ENCODE measurements at regions not wholly inside any gene's neighbourhood (a gene's known extent, or its start where the extent isn't known, plus 50 kb on each side); places are given as distances from the start of the nearest gene placed in this dataset.
A peak's percentile ranks its signal among the peaks of the same experiment; 100 is the strongest.

DNA sequence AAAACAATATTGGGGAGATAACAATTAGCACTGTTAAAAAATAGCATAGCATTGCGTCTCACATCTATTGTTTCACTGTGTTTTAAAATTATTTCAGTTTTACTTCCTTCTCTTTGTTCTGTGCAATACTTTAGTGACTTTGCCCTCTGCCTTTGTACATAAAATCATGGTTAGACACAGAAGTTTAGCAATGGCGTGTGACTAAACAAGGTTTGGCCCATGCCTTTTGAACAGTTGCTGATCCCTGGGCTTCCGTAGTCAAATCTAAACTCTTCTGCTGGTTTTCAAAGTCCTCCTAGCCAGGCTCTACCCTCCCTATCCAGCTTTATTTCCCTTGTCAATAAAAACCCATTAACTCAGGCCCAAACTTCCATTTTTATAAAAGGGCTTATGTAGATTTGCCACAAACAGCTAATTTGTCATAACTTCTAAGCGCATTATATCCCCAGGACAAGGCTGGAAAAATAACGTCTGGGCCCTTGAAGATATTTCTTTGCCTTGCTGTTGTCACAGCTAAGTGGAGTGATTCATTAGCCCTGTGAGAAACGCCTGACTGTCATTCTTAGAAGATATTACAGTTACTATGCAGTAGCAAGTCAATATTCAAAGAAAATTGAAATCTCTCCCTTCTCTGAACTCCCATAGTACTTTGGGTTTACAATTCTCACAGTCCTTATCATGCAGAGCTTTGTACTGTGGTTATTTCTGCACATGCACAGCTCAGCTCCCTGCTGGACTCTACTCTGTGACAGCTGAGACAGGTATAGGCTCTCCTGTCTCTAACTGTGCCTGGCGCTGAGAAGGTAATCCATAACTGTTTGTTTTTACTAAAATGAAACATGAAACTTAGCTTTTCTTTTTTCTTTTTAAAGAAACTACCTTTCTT, 123.4 kb upstream of the SLC24A5 start:
- DNase-seq (ENCODE audit: low spot score): no peak

DNA sequence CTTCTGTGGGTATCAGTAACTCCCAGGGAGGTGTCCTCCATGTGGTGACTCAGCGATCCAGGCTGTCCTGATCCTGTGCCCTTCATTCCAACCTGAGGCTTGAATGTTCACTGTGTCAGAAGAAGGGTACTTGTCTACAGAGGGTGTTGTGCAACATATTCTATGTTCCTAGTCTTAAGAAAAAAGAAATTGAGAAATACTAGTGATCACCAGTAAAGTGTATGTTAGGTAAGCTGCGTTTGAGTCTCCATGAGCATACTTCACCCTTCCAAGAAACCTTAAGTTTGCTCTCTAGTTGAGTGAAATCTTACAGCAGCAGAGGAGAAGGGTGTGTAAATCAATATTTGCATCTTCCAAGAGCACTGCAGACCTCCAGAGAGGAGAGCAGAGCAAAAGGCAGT, 122.2 kb upstream of the SLC24A5 start:
- DNase-seq (ENCODE audit: low spot score): no peak

DNA sequence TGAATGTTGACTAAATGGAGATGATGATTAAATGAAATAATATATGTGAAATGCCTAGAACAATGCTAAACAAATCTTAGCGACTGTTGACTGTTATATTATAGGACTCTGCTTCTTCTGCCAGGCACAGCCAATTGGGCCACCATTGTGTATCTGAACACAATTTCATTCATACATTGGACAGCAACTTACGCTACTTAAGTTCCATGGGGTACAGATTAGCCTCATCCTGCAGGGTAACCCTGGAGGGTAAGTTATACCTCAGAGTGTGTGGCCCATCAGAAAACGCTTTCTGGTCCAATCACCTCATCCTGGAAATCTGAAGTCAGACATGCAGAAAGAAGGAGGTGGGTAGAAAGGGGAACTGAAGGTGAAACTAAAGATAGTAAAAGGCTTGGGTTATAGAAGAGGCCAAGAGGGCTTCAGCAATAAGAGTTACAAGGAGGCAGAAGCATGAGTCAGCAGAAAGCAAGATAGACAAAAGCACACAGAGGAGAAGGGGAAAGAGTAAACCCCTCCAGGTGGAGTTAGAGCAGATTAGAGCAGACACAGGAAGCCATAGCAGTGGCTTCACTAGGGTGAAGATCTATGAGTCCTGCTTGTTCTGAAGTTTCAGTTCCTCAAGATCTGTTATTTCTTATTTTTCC, 119.3 kb upstream of the SLC24A5 start:
- DNase-seq (ENCODE audit: low spot score): no peak

DNA sequence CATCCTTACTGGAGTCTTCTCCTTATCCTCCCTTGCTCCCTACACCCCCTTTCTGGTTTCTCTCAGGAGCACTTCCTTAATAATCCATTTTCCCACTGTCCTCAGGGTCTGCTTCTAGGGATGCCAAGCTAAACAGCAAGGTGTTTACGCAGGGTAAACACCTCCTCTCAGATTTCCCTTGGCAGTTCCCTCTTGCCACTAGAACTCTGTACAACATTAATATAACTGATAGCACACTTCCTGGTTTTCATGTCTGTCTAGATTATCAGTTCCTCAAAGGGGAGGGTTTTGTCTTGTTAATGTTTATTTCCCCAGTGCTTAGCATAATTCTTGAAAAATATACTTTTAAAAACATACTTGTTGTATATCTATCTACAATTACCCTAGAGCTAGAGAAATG, 118.0 kb upstream of the SLC24A5 start:
- no peak for DNase-seq (ENCODE audit: low spot score)

DNA sequence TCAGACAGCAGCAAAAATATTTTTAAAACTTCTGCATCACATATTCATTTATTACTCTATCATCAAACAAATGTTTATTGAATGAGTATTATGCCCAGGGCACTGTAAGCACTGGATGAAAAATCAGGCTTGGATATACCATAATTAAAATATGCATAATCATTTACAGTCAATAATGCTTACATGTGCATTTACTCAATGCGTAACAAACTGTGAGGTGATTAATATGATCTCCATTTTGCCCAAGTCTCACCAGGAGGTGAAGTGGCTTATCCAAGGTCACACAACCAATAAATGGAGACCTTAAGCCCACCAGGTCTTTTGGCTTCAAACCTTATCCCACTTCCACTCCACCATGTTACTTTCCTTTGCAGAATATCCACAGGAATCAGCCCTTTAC, 117.3 kb upstream of the SLC24A5 start:
- DNase-seq (ENCODE audit: low spot score): no peak

DNA sequence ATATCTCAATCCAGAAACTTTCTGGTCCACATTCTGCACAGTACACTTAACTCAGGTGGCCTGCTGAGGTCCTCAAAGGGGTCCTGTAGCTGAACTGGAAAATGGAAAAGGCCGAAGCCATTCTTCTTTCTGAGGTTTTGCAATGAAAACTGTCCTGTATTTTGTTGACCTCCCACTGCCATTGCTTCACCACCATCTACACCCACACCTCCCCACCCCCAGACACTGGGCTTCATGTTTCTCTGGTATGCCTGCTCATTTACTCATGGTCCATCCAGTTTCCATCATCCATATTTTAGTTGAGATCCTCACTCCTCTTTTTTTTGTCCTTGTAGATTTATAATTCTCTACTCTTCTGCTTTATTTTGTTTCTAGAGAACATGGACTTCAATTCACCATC, 115.7 kb upstream of the SLC24A5 start:
- DNase-seq (ENCODE audit: low spot score): no peak

DNA sequence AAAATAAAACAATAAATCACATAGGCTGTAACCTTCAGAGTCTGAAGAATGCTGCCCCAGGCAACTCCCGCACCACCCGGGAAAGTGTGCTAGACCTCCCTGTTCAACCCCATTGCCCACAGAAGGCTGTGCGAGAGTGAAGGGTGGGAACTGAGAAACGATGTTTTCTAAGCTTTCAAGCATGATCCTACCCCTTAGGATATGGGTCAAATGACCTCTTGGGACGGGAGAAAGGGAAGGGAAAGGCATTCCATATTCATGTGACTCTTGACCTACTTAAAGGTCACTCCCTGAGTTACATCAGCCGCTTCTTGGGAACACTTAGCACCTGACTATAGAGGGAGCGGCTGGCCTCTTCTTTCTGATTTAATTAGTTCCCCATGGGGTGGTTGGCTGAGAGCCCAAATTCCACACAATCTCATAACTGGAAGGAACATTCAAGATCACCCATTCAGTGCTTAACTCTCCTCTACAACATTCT, 114.7 kb upstream of the SLC24A5 start:
- peak; percentile 2 for DNase-seq (ENCODE audit: low spot score)

DNA sequence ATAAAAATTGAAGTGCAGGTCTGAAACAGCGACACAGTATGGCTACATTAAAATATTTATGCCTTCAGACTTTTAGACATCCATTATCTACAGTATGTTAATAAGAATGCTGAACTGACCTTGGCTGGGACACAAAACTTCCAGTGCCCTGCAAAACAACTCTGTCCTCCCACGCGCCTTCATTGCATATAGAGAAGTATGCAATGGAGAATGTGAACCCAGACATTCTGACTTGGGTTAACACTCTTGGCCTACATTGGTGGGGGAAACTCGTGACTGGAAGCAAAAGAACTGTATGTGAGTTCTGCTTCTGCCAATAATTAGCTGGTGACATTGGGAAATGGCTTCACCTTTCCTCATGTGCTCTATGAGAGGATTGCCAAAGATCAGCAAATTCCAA, 110.5 kb upstream of the SLC24A5 start:
- DNase-seq (ENCODE audit: low spot score): no peak

DNA sequence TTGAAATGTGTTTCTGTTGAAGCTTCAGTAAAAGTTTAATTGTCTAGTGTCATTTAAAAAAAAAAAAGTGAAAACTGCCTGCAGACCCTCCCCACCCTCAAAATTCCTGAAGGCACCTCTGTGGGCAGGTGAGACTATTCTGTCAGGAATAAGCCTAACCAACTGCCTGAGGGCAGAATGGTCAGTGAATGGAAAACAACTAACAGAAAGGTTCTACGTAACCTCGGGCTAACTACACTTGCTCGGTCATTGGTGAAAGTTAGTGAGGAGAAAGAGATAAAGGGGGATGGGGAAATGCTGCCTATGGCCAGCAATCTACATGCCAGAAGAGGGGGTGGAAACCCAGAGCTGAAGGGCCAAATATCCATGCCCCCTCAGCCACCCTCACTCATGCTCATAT, 108.6 kb upstream of the SLC24A5 start:
- DNase-seq (ENCODE audit: low spot score): no peak

DNA sequence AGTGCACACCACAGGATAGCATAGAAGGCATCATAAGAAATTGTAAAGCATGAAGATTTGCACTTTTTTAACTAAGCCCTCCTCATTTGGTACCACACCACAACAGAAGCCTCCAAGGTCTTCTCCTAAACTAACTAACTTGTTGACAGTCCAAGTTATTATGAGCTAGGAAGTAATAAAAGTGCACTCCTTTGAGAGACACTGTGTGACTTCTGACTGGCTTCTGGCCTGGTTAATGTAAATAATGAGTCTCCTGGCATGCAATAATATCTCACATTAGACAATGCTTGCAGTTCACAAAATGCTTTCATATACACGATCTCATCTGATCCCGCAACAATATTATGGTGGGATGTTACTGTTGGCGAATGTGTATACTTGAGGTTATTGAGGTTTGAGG, 103.9 kb upstream of the SLC24A5 start:
- DNase-seq (ENCODE audit: low spot score): no peak

DNA sequence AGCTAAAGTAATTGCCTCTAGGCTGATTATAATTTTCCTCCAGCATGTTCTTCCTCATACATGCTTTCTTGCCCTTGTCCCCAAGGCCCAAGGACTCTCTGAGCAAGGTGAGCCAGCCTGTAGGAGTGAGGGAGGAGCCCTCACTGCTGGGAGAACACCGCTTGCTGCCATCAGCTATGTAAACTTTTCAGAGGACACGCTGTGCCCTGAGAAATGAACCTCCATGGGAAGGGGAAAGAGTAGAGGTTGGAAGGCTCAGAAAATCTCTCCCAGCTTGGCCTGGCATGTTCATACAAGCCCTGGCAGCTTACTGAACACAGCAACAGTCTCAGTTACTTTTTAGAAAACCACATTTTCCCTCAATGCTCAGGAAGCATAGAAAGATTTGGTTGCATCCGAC, 103.0 kb upstream of the SLC24A5 start:
- DNase-seq (ENCODE audit: low spot score): no peak

DNA sequence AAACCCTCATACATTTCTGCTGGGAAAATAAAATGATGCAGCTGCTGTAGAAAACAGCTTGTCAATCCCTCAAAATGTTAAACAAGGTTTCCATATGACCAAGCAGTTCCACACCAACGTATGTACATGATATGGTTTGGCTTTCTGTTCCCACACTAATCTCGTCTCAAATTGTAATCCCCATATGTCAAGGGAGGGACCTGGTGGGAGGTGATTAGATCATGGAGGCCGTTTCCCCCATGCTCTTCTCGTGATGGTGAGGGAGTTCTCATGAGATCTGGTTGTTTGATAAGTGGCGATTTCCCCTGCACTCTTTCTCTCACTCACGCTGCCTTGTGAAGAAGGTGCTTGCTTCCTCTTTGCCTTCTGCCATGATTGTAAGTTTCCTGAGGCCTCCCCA, 100.6 kb upstream of the SLC24A5 start:
- DNase-seq (ENCODE audit: low spot score): no peak

DNA sequence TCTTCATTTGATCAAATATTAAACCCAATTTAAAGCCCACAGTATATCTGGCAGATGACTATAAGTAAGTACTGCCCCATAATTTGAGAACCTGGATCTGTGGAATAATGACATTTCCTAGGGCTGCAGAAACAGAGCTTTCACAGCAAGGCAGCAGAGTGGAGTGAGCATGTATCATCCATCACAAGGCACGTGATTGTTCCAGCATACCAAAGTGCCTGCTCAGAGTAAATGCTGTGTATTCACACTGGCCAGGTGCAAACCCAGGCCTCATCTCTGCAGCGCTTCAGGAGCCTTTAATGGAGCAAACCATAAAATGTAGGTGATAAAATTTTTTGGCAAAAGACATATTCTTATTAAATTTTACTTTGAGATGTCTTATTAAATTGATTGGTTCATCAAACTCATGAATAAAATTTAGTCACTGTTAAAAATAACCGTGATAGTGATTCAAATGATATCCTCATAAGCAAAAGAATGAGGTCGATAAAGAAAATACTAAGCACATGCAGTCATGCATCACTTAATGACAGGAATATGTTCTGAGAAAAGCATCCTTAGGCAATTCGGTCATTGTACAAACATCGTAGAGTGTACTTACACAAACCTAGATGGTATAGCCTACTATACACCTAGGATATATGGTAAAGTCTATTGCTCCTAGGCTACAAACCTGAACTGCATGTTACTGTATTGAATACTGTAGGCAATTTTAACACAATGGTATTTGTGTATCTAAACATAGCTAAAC, 99.3 kb upstream of the SLC24A5 start:
- no peak for DNase-seq (ENCODE audit: low spot score)

DNA sequence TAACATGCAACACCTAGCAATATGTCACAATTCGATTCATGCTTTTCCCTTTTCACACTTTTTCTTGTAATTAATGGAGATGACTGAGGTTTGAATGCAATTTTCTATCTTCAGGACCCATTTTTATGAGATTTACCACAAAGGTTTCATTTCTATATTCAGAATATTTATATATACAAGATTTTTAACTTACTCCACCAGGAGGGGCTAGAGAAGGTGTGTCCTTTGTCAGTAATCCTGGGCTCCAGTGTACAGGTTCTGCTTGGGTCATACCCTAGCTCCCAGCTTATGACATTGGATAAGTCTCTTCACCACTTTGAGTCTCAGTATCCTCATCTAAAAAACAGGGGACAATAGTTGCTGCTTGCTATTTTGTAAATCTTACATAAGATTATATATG, 95.7 kb upstream of the SLC24A5 start:
- DNase-seq (ENCODE audit: low spot score): no peak

DNA sequence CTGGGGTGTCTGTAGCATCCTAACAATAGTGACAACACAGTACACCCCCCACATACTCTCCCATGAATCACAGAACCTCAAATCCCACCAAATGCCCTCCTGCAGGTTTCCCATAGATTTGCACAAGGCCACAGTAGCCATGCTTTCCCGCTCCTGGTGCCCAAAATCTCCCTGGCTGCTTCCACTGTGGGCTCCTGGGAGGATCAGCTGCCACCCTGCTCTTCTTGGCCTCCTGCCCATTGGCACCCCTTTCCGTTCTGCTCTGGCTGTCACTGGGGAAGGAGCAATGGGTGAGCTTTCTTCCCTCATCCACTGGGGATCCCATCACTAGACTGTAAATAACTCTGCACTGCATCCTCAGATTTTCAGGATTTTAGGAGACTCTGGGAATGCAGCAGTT, 92.1 kb upstream of the SLC24A5 start:
- no peak for DNase-seq (ENCODE audit: low spot score)

DNA sequence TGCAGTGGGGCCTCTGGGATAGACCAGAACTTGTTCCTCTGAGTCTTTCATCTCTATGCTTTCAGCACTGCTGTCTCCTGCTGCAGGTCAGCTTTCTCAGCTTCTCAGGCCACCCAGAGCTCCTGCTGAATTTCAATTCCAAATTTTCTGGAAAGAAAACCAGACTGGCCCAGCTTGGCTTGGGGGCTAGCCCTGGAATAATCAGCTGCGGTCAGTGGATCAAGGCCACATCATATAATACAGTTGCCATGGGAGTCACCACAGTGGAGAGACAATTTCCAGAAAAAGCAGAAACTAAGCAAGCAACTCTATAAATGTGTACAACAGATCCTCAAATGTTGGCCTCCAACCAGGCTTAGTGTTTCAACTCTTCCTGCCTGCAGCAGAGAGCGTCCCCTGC, 91.1 kb upstream of the SLC24A5 start:
- DNase-seq (ENCODE audit: low spot score): peak; percentile 11

DNA sequence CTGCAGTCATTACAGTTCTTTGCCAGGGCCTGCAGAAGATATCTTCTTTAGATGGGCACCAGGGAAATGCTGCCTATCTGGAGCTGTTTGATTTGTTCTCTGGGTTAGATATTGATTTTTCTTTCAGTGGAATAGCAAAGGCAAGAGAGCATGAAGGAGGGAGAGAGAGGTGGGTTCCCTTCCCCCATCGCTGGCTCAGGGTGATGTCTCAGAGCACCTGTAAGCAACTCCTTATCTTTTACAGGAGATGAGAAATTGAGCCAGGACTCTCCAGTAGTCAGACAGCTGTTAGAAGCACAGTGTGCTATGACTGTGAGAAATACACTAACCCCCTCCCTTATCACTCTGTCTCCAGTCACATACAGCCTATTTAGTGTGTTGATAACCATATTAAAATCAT, 89.3 kb upstream of the SLC24A5 start:
- DNase-seq (ENCODE audit: low spot score): no peak

DNA sequence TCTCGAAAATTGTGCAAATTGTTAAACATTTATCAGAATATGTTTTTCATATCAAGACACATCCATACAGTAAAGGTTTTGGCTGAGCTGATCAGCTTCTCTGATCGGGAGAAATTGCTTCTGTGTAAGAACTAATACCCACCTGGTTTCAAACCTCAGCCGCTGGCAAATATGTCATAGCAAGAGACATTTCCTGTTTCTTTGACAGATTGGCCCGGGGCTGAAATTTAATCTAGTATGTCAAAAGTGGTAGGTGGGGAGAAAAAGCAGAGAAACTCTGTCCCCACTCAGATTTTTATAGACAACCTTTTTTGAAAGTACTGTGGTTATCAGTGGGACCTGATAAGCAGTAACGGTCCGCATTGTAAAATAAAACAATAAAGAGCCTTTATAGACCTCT, 88.8 kb upstream of the SLC24A5 start:
- no peak for DNase-seq (ENCODE audit: low spot score)

DNA sequence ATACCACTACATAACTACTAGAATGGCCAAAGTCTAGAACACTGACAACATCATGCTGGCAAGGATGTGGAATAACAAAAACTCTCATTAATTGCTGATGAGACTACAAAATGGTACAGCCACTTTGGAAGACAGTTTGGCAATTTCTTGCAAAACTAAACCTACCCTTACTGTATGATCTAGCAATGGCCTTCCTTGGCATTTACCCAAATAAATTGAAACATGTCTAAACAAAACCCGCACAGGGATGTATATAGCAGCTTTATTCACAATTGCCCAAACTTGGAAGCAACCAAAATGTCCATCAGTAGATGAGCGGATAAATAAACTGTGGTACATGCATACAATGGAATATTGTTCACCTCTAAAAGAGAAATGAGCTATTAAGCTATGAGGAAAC, 87.9 kb upstream of the SLC24A5 start:
- DNase-seq (ENCODE audit: low spot score): no peak

DNA sequence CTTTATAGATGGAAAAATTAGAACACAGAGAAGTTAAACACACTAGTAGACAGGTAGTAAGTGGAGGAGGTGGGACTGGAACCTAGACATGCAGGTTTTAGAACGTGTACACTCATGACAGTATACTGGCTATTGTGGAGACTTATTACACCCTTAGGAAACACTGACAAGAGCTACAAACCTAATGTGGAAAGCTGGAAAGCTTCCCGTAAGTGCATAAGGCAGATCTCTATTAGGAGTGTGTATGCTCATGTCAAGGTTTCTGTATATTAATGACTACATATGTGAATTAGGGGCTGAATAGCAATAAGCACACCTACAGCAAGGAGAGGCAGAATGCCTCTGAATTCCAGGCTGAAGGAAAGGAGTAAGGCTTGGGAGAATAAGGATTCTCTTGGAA, 82.6 kb upstream of the SLC24A5 start:
- no peak for DNase-seq (ENCODE audit: low spot score)

DNA sequence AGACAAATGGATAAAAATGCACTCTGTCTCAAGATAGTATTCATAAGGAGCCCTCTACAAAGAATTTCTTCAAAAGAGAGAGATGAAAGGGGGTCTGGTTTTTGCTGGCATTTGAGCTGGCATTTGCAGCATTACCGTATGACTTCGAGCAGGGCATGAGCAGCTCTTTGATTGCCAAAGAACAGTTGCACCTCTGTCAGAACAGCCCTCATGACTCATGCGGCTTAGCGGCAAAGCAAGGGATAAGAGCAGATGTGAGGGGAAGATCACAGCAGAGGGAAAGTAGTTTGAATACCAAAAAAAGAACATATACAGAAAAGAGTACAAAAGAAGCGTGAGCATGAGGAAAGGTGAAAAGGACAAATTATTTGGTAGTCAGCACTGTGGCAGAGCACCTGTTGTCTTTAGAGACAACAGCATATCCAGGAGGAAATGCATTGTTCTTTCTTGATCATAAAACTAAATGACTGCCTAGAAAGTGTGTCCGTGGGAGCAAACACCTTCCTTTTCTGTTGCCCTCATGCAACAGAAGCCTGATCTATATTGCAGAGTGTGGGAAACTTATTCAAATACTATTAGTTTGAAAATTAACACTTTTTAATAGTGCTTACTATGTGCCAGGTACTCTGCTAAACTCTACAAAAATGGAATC, 80.5 kb upstream of the SLC24A5 start:
- DNase-seq (ENCODE audit: low spot score): no peak

DNA sequence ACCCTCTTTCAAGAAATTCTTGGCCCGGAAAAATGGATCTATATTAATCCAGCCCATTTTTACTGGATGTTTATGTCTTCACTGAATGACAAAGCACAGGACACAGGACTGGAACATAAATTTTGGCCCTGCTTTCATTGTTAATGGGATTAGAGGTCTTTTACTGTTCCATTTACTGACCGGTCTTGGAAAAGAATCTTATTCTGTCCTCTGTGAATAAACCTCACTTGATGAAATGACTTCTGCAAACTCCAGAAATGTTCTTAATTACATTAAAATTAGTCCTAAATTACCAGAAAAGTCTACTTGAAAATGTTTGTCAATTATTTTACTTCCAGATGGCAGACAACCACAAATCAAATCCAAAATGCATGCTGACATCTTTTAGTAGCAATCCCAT, 79.3 kb upstream of the SLC24A5 start:
- no peak for DNase-seq (ENCODE audit: low spot score)

Measured in cerebellar cortex (tissue), 1 donor.